Colonic mucosa (tissue), 4 donors: ENCODE measurements at regions not wholly inside any gene's neighbourhood (a gene's known extent, or its start where the extent isn't known, plus 50 kb on each side); places are given as distances from the start of the nearest gene placed in this dataset.

Experiments
- DNase-seq: peaks from one replicate; pipeline ENCODE4 v3.0.0-alpha.2; 2020
- H3K27ac ChIP-seq: fragments of 200-600 bp; one replicate; pipeline ENCODE4 v1.8.0; 2021
- H3K27me3 ChIP-seq: fragments of 200-600 bp; one replicate; pipeline ENCODE4 v1.8.0; 2021
- H3K36me3 ChIP-seq: fragments of 200-600 bp; one replicate; pipeline ENCODE4 v1.8.0; 2021
- H3K4me1 ChIP-seq: fragments of 200-600 bp; one replicate; pipeline ENCODE4 v1.8.0; 2021; ENCODE audit warnings: mild to moderate bottlenecking
- H3K4me3 ChIP-seq: fragments of 200-600 bp; one replicate; pipeline ENCODE4 v1.8.0; 2021
- H3K9ac ChIP-seq, 2 donors: one replicate each; pipeline ENCODE4 v1.7.0; 2013; ENCODE audit warnings: control low read depth in 2 of 2, low read depth in 2 of 2, low read length in 2 of 2
- H3K9me3 ChIP-seq: fragments of 200-600 bp; one replicate; pipeline ENCODE4 v1.8.0; 2021
- intact Hi-C: fragments of 100-400 bp; cut with DNase I; formaldehyde crosslinking; loops from one replicate; pipeline ENCODE4 v1.14.1; 2022
- TF ChIP-seq, protein P1 (sequence below): fragments of 200-600 bp; IDR thresholded peaks from one replicate; pipeline ENCODE4 v1.8.0; 2022; ENCODE audit warnings: antibody characterized with exemption, mild to moderate bottlenecking
- donor health status: healthy.
- donor health status: DM: no; HTN: no; CAD: no.
- donor health status: DM: no; HTN: no; CAD: no.

GRCh38 chr11:69869311-69869939 is 50.2 kb upstream of the FGF3 start:
- Histone ChIP-seq H3K36me3 (no peaks in the 10 kb centered on the region), H3K9ac (no peak overlapping the region), H3K27me3 (no peaks in the 10 kb centered on the region), H3K27ac (no peak overlapping the region), H3K4me1 (no peaks in the 10 kb centered on the region), H3K9me3 (no peaks in the 10 kb centered on the region), H3K4me3 (no peak overlapping the region)
- TF ChIP-seq, protein P1, sequence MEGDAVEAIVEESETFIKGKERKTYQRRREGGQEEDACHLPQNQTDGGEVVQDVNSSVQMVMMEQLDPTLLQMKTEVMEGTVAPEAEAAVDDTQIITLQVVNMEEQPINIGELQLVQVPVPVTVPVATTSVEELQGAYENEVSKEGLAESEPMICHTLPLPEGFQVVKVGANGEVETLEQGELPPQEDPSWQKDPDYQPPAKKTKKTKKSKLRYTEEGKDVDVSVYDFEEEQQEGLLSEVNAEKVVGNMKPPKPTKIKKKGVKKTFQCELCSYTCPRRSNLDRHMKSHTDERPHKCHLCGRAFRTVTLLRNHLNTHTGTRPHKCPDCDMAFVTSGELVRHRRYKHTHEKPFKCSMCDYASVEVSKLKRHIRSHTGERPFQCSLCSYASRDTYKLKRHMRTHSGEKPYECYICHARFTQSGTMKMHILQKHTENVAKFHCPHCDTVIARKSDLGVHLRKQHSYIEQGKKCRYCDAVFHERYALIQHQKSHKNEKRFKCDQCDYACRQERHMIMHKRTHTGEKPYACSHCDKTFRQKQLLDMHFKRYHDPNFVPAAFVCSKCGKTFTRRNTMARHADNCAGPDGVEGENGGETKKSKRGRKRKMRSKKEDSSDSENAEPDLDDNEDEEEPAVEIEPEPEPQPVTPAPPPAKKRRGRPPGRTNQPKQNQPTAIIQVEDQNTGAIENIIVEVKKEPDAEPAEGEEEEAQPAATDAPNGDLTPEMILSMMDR = no peak
- no peak for DNase-seq
- intact Hi-C loops = no loop called here

- Histone ChIP-seq H3K36me3 (no peaks in the 10 kb centered on the region), H3K9ac (no peak overlapping the region), H3K27me3 (no peaks in the 10 kb centered on the region), H3K27ac (no peak overlapping the region), H3K4me3 (no peak overlapping the region), H3K9me3 (no peaks in the 10 kb centered on the region), H3K4me1 (no peaks in the 10 kb centered on the region)
- TF ChIP-seq, protein P1 = no peak
- DNase-seq = no peak
- intact Hi-C loops = no loop called here
Observed at GRCh38 chr11:69870766-69871165, 51.5 kb upstream of the FGF3 start.

GRCh38 chr11:69873166-69874077 is 54.2 kb upstream of the FGF3 start:
- intact Hi-C loops = no loop called here
- DNase-seq = no peak

DNA sequence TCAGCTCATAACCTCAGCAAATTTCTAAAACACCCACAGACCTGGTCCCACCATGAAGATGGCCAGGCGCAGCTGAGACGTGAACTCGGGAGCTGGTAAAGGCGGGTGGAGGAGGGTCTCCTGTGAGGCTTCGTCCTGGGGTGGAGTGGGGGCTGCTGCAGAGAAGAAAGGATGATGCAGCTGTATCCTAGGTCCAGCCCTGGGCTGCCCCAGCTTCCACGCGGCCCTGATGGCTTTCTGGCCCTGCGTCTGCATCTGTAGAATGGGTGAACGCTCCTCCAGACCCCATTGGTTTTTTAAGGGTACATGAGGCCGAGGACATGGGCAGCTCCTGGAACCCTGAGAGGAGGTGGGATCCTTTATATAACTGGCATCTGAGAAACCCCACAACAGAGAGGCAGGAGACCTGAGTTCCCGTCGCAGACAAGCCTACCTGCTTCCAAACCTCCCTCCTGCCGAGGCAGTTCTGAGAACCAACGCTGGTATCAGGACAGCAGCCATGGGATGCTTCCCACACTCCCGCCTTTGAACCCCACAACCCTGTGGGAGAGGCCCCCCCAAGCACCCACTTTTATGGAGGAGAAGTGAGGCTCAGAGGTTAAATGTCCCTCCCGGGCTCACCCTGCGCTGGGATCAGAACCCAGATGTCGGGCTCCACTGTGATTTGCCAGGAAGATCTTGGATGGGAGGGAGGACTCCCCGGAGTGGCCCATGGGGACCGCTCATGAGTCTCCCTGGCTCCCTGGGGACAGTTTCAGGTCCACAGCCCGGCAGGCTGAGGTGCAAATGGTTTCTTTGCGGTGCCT is 55.2 kb upstream of the FGF3 start:
- intact Hi-C loops = no loop called here
- DNase-seq = no peak
- H3K27ac ChIP-seq = no peak overlapping the region
- H3K4me1 ChIP-seq = no peaks in the 10 kb centered on the region
- no peak overlapping the region for H3K9ac ChIP-seq
- TF ChIP-seq, protein P1 = no peak
- no peak overlapping the region for H3K4me3 ChIP-seq
- H3K27me3 ChIP-seq = no peaks in the 10 kb centered on the region
- H3K36me3 ChIP-seq = no peaks in the 10 kb centered on the region
- H3K9me3 ChIP-seq = no peaks in the 10 kb centered on the region

More at GRCh38 chr11:69873166-69874077, 54.2 kb upstream of the FGF3 start:
- no peaks in the 10 kb centered on the region for H3K9me3 ChIP-seq
- no peak overlapping the region for H3K4me3 ChIP-seq
- H3K9ac ChIP-seq = no peak overlapping the region
- no peaks in the 10 kb centered on the region for H3K36me3 ChIP-seq
- H3K27me3 ChIP-seq = no peaks in the 10 kb centered on the region
- no peak overlapping the region for H3K27ac ChIP-seq
- no peaks in the 10 kb centered on the region for H3K4me1 ChIP-seq
- TF ChIP-seq, protein P1 = no peak

DNA sequence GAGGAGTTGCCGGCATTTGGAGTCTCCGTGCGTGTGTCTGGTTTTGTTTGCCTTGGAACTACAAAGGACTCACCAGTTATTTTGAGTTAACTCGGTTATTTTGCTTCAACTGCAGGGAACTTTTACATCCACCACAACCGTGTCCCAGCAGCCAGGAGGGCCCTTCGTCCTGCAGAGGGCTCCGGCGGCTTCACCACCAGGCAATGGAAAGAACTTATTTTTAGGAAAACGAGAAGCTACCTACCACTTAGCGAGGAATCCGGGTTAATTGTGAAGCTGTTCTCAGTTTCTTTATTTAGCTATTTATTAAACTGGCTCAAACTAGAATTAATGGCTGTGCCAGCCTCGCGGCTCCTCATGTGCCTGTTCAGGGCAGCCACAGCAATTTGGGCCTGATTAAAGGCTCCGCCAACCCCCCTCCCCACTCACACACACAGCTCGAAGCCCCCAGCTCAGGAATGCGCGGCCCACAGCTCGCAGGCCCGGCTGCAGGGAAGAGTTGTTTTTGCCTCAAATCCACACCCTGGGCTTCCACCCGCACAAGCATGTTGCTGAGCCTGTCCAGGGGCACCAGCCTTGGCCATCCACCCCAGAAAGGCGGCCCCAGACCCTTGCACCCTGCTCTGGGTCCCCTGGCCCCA is 55.9 kb upstream of the FGF3 start:
- no peak for DNase-seq
- intact Hi-C loops = no loop called here

More for the DNA sequence above, 55.9 kb upstream of the FGF3 start:
- H3K27ac ChIP-seq = no peak overlapping the region
- no peaks in the 10 kb centered on the region for H3K27me3 ChIP-seq
- no peaks in the 10 kb centered on the region for H3K36me3 ChIP-seq
- no peaks in the 10 kb centered on the region for H3K9me3 ChIP-seq
- H3K4me3 ChIP-seq = no peak overlapping the region
- TF ChIP-seq, protein P1 = no peak
- no peak overlapping the region for H3K9ac ChIP-seq
- no peaks in the 10 kb centered on the region for H3K4me1 ChIP-seq
